Neural cell (in vitro differentiated cells): ENCODE measurements at regions not wholly inside any gene's neighbourhood (a gene's known extent, or its start where the extent isn't known, plus 50 kb on each side); places are given as distances from the start of the nearest gene placed in this dataset.

ENCODE experiments used
- EZH2 ChIP-seq: fragments of 200-600, 300-800 bp; shearing (Covaris generic), sonication (generic); IDR thresholded peaks from 2 replicates; pipeline ENCODE4 v1.6.1; 2014; ENCODE audit warnings: antibody characterized with exemption, low read length, borderline replicate concordance, mild to moderate bottlenecking; ENCODE audit not compliant: insufficient read depth, poor library complexity, severe bottlenecking
- MXI1 ChIP-seq: fragments of 450-650 bp; conservative IDR thresholded peaks from 2 replicates; pipeline ENCODE4 v1.6.1; 2014; ENCODE audit warnings: antibody characterized with exemption, mild to moderate bottlenecking; ENCODE audit not compliant: poor library complexity, severe bottlenecking
- POLR2AphosphoS5 ChIP-seq: IDR thresholded peaks from 2 replicates; pipeline ENCODE4 v1.6.1; 2012
- SMC3 ChIP-seq: fragments of 450-650 bp; conservative IDR thresholded peaks from 2 replicates; pipeline ENCODE4 v1.6.1; 2014; ENCODE audit warnings: antibody characterized with exemption, mild to moderate bottlenecking, moderate library complexity; ENCODE audit not compliant: poor library complexity
- TF ChIP-seq, protein P1 (sequence below): fragments of 450-650 bp; IDR thresholded peaks from 2 replicates; pipeline ENCODE4 v1.5.1; 2014; ENCODE audit warnings: antibody characterized with exemption, mild to moderate bottlenecking, moderate library complexity; ENCODE audit not compliant: poor library complexity, severe bottlenecking

DNA sequence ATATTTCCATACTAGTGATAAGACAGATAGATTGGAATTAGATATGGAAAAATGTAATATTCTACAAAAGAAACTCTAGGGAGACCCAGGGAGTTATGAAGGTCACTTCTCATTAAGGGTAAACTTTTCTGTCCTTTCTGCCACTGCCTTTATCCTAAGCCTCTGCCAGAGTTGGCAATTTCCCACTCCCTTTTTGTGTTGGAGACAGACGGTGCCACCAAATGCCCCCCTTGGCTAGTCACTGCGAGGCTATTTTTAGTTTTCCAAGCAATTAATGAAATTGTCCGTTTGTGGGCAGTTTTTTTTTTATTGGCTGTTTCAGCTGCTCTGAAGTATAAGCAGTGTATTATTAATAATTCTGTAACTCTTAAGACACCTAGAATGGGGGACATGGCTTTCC, 67.6 kb upstream of the TENM4 start:
- TF ChIP-seq, protein P1, sequence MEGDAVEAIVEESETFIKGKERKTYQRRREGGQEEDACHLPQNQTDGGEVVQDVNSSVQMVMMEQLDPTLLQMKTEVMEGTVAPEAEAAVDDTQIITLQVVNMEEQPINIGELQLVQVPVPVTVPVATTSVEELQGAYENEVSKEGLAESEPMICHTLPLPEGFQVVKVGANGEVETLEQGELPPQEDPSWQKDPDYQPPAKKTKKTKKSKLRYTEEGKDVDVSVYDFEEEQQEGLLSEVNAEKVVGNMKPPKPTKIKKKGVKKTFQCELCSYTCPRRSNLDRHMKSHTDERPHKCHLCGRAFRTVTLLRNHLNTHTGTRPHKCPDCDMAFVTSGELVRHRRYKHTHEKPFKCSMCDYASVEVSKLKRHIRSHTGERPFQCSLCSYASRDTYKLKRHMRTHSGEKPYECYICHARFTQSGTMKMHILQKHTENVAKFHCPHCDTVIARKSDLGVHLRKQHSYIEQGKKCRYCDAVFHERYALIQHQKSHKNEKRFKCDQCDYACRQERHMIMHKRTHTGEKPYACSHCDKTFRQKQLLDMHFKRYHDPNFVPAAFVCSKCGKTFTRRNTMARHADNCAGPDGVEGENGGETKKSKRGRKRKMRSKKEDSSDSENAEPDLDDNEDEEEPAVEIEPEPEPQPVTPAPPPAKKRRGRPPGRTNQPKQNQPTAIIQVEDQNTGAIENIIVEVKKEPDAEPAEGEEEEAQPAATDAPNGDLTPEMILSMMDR = no peak
- no peak for TF ChIP-seq SMC3
- no peak for TF ChIP-seq MXI1
- no peak for TF ChIP-seq EZH2
- TF ChIP-seq POLR2AphosphoS5 = no peak
